ENCODE measurements at regions not wholly inside any gene's neighbourhood (a gene's known extent, or its start where the extent isn't known, plus 50 kb on each side); places are given as distances from the start of the nearest gene placed in this dataset.

- TF ChIP-seq ZNF266 (tag by site-specific recombination; IDR thresholded peaks at IDR 0.05; ENCODE audit: low read depth) (no peak), ZNF175 (tag by site-specific recombination; IDR thresholded peaks at IDR 0.05) (no peak), ZSCAN23 (tag by site-specific recombination; IDR thresholded peaks at IDR 0.05) (no peak), TCF7L2 (IDR thresholded peaks at IDR 0.05; ENCODE audit: borderline replicate concordance, low read depth, low read length) (no peak), ZBTB7A (tag by site-specific recombination; IDR thresholded peaks at IDR 0.05; ENCODE audit: low read depth) (no peak), ZNF214 (tag by site-specific recombination; IDR thresholded peaks at IDR 0.05; ENCODE audit: borderline replicate concordance) (no peak), ZNF121 (tag by site-specific recombination; IDR thresholded peaks at IDR 0.05) (no peak), ZNF701 (tag by site-specific recombination; IDR thresholded peaks at IDR 0.05) (no peak), BCL11B (tag by site-specific recombination; IDR thresholded peaks at IDR 0.05; ENCODE audit: low read depth) (no peak), ZNF16 (tag by site-specific recombination; IDR thresholded peaks at IDR 0.05; ENCODE audit: low read depth) (no peak)
- TF ChIP-seq, protein P1, sequence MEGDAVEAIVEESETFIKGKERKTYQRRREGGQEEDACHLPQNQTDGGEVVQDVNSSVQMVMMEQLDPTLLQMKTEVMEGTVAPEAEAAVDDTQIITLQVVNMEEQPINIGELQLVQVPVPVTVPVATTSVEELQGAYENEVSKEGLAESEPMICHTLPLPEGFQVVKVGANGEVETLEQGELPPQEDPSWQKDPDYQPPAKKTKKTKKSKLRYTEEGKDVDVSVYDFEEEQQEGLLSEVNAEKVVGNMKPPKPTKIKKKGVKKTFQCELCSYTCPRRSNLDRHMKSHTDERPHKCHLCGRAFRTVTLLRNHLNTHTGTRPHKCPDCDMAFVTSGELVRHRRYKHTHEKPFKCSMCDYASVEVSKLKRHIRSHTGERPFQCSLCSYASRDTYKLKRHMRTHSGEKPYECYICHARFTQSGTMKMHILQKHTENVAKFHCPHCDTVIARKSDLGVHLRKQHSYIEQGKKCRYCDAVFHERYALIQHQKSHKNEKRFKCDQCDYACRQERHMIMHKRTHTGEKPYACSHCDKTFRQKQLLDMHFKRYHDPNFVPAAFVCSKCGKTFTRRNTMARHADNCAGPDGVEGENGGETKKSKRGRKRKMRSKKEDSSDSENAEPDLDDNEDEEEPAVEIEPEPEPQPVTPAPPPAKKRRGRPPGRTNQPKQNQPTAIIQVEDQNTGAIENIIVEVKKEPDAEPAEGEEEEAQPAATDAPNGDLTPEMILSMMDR (tag by site-specific recombination; IDR thresholded peaks at IDR 0.05), result no peak
Measured at GRCh38 chr2:195026261-195026660, 630.8 kb upstream of the SLC39A10 start.
